ENCODE measurements at regions not wholly inside any gene's neighbourhood (a gene's known extent, or its start where the extent isn't known, plus 50 kb on each side); places are given as distances from the start of the nearest gene placed in this dataset.

GRCh38 chr1:91151702-91152101, 129.9 kb upstream of the ZNF644 start:
- no peak for DNase-seq (ENCODE audit: low read depth in 2 of 2)

- DNase-seq (ENCODE audit: low read depth in 2 of 2): no peak
Observed at GRCh38 chr1:91148641-91149069, 126.8 kb upstream of the ZNF644 start.

GRCh38 chr1:91141858-91142257, 120.0 kb upstream of the ZNF644 start:
- no peak for DNase-seq (ENCODE audit: low read depth in 2 of 2)

- no peak for DNase-seq (ENCODE audit: low read depth in 2 of 2)
Observed at GRCh38 chr1:91138959-91139358, 117.1 kb upstream of the ZNF644 start.

- no peak for DNase-seq (ENCODE audit: low read depth in 2 of 2)
Observed at GRCh38 chr1:91137173-91137852, 115.5 kb upstream of the ZNF644 start.

GRCh38 chr1:91135799-91136198, 114.0 kb upstream of the ZNF644 start:
- no peak for DNase-seq (ENCODE audit: low read depth in 2 of 2)

GRCh38 chr1:91133248-91133647, 111.4 kb upstream of the ZNF644 start:
- no peak for DNase-seq (ENCODE audit: low read depth in 2 of 2)

GRCh38 chr1:91130256-91130985, 108.6 kb upstream of the ZNF644 start:
- no peak for DNase-seq (ENCODE audit: low read depth in 2 of 2)

GRCh38 chr1:91129458-91129857, 107.6 kb upstream of the ZNF644 start:
- no peak for DNase-seq (ENCODE audit: low read depth in 2 of 2)

- DNase-seq (ENCODE audit: low read depth in 2 of 2): no peak
Observed at GRCh38 chr1:91129017-91129416, 107.2 kb upstream of the ZNF644 start.

- DNase-seq (ENCODE audit: low read depth in 2 of 2): peak; percentile 45 to 54
Observed at GRCh38 chr1:91124989-91125417, 103.2 kb upstream of the ZNF644 start.

- peak in 1 of 2 donors; percentile 10 for DNase-seq (ENCODE audit: low read depth in 2 of 2)
Observed at GRCh38 chr1:91124290-91124985, 102.6 kb upstream of the ZNF644 start.

- no peak for DNase-seq (ENCODE audit: low read depth in 2 of 2)
Observed at GRCh38 chr1:91123773-91124172, 101.9 kb upstream of the ZNF644 start.

GRCh38 chr1:91123319-91123718, 101.5 kb upstream of the ZNF644 start:
- no peak for DNase-seq (ENCODE audit: low read depth in 2 of 2)

- no peak for DNase-seq (ENCODE audit: low read depth in 2 of 2)
Observed at GRCh38 chr1:91122106-91122717, 100.4 kb upstream of the ZNF644 start.

- DNase-seq (ENCODE audit: low read depth in 2 of 2): no peak
Observed at GRCh38 chr1:91121366-91121765, 99.5 kb upstream of the ZNF644 start.

- DNase-seq (ENCODE audit: low read depth in 2 of 2): no peak
Observed at GRCh38 chr1:91120936-91121335, 99.1 kb upstream of the ZNF644 start.

- no peak for DNase-seq (ENCODE audit: low read depth in 2 of 2)
Observed at GRCh38 chr1:91120421-91120820, 98.6 kb upstream of the ZNF644 start.

GRCh38 chr1:91104712-91105111, 82.9 kb upstream of the ZNF644 start:
- no peak for DNase-seq (ENCODE audit: low read depth in 2 of 2)

GRCh38 chr1:91101328-91101727, 79.5 kb upstream of the ZNF644 start:
- DNase-seq (ENCODE audit: low read depth in 2 of 2): no peak

- DNase-seq (ENCODE audit: low read depth in 2 of 2): no peak
Observed at GRCh38 chr1:91099746-91100621, 78.1 kb upstream of the ZNF644 start.
